Mesenteric fat pad (tissue), 1 donor: ENCODE measurements at regions not wholly inside any gene's neighbourhood (a gene's known extent, or its start where the extent isn't known, plus 50 kb on each side); places are given as distances from the start of the nearest gene placed in this dataset.
"Not testable (repeated sequence)": the region's sequence is repeated elsewhere in the genome, so short reads cannot be mapped to it uniquely, and the experiment has no call there.

Experiments used
- DNase-seq: peaks from one replicate; pipeline ENCODE4 v3.0.0-alpha.2; 2020; ENCODE audit warnings: low spot score
- donor health status: DM: yes; HTN: yes; CAD: no.

DNA sequence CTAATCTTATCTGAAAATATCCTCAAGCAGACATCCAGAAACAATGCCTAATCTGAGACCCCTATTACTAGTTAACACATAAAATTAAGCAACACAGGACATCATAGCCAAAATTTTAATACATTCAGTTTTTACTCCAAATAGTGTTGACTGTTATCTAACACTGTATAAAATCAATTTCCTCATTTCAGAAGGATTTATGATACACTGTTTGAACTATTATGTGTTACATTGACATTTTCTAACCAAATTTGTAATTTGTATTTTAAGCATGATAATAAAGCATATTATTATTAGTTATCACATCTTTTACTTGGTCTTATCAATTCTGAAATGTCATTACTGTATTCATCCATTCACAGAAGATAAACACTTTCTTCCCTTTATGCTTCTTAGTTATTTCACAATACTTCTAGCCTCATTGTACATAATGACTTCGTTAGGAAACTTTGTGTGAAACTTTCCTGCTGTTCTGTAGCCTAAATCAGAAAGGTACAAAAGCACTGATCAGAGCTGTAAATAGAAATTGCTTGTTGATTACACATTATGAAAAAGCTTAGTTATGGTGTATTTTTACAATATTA, 1248.9 kb downstream of the JRKL start:
- DNase-seq, result no peak

DNA sequence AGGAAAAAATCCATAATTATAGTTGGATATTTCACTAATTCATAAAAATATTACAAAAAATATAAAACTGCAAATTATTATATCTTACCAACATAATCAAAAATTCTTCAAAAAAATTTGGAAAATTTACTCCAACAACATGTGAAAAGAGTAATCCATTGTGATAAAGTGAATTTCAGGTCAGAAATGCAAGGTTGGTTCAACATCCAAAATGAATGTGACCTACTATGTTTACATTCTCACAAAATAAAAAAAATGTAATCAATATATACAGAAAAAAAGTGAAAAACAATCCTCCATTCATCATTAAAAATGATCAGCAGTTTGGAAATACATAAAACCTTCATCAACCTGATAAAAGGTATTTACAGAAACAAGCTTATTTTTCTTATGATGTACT, 1252.2 kb downstream of the JRKL start:
- no peak for DNase-seq

DNA sequence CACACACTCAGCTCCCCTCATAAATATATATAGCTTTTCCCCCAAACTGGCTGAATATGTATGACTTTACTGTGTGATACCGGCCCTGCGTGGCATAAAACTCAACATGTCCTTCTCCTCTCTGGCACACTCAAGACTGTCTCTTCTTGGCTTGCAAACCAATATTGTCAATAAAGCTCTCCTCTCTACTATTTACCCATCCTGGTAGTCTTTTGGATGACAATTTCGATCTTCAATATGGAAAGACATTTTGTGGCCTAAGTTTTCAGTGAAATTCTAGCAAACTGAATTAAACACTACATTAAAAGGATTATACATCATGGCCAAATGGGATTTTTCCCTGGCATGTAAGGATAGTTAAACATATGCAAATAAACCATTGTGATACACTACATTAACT, 1255.9 kb downstream of the JRKL start:
- no peak for DNase-seq

DNA sequence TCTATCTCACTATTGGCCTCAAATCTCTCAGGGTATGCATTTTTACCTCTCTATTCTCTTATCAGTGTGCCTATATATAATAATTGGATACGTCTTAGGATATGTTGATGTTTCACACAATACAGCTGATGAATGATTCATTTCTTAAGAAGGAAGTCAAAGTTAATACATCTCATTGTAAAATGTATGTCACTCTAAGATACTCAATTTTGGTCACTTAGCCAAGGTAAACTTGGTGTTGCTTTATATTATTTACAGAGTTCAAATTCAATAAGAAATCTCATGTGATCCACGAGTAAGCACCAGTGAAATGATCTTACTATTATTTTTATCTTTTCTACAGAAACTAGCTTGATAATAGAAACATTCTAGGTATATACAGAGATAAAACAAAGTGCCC, 1266.5 kb downstream of the JRKL start:
- DNase-seq, result no peak

DNA sequence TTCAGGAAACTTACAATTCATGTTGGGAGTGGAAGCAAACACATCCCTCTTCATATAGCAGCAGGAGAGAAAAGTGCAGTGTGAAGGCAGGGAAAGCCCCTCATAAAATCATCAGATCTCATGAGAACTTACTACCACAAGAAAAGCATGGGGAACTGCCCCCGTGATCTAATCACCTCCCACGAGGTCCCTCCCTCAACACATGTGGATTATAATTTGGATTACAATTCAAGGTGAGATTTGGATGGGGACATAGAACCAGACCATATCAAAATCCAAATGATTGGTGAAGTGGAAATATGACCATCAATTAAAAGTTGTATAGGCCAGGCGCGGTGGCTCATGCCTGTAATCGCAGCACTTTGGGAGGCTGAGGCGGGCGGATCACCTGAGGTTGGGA, 1268.0 kb downstream of the JRKL start:
- no peak for DNase-seq

DNA sequence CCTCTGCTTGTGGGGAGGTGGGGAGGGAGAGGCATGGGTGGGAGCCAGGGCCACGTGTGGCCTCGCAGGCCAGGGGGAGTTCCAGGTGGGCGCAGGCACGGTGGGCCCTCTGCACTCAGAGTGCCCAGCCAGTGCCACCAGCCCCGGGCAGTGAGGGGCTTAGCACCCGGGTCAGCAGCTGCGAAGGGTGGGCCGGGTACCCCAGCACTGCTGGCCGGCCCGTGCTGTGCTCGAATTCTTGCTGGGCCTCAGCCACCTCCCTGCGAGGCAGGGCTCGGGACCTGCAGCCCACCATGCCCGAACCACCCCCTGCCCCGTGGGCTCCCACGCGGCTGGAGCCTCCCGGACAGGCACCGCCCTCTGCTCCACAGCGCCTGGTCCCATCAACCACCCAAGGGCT, 1277.2 kb downstream of the JRKL start:
- no peak for DNase-seq

DNA sequence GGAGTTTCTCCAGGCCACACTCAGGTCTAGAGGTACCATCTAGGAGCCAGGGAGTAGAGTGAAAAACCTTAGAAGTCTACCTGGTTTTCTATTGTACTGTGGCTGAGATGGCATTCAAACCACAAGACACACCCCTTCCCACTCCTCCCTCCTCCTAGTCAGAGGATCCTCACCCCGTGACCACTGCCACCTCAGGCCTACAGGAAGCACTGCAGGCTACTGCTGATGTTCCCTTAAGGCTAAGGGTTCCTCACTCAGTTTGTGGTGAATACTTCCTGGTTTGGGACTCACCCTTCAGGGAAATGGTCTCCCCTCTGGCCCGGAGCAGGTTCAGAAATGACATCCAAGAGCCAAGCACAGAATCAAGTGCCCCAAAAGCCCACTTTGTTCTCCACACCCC, 1293.9 kb downstream of the JRKL start:
- no peak for DNase-seq

DNA sequence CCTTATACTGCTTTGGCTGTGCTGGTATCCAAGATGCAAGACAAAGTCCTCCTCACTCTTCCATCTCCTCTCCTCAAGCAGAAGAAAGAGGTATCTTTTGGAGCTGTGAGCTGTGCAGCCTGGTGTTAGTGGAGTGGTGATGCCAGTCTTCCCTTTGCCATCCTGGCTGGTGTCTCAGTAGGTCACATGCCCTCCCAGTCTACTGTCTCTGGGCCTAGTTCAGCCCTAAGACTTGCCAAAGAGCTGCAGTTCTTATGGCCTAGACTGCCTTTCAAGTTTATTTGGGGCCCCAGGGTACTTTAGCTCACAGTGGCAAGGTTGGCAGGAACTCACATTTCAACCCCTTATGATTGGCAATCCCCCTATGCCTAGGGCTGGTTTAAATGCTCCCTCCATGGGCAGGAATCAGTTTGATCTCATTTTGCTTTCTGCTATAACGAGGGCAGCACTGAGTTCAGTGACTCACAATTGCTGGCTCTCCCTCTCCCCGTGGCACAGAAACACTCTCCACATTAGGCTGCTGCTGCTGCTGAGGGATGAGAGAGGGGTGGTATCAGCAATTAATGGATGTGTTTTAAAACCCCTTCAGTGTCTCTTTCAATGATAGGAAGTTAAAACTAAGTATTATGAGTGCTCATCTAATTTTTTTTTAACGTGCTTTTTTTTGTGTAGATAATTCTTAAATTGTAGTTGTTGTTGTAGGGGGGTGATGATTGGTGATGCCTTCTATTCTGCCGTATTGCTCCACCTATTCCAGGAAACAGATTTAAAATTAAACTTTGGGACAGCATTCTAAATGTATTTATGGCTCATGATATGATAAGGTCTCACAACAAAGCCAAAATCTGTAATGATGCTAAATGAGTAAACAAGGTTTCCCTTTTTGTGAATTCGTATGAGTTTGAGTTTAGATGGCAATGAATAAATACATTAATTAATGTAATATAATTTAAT, 1295.0 kb downstream of the JRKL start:
- no peak for DNase-seq

DNA sequence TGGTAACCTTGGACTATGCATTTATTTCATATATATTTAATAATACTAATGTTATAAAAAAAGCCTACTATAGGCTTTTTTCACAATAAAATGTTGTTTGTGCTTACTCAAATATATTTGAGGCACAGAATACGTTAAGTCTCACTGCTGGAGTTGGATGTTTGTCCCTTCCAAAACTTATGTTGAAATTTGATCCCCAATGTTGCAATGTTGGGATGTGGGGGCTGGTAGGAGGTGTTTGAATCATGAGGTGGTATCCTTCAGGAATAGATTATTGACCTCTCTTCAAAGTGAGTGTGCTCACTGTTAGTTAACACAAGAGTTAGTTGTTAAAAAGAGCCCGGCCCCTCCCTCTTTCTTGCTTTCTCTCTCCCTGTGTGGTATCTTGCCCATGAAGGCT, 1295.9 kb downstream of the JRKL start:
- DNase-seq, result no peak

DNA sequence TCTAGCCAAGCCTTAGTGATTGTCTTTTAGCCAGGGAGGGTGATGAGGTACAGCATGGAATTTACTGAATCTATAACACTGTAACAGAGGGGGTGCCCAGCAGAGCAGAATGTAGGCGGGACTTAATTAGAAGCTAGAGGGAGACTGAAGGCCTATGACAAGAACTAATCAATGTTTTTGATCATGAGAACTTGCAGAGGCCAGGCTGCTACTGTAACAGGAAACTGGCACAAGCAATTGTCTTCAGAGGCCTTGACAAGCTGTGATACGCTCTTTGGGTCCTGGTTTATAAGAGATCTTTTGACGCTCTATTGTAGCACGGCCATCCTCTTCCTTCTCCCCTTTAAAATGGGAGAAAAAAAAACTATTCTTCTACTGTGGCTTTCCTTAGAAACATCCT, 1297.3 kb downstream of the JRKL start:
- DNase-seq, result no peak

DNA sequence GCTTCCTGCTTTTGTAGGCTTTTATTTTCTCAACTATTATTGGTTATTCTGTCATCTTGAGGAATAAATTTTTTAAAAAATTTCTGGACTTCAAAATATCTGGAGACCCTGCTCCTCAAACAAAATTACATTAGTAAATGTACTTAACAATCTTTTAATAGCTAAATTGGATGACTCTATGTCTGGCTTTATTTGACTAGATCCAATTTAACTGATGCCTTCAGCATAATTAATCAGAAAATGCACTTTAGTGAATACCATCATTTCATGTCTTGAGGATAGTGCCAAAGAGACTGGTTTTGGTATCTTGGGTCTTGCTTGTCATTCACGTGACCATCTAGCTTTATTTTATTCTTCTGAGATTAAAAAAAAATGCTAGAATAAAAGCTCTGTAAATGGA, 1301.2 kb downstream of the JRKL start:
- no peak for DNase-seq

DNA sequence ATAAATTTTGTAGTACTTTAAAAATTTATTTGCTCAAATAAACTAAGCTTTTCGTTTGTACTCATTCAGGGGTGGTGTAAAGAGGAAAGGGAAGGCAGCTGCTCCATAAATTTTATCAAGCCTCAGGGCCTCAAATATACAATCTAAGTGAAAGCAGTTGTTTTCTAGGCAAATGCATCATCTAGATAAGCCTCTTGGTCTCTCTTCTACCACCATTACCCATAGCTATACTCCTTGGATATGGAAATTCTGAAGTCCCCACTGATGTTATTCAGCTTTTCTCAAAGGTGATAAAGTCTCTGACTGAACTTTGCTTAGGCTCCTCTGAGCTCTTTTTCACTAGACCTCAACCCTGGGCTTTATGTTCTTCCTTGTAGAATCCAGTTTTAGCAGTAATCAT, 1313.1 kb downstream of the JRKL start:
- no peak for DNase-seq

DNA sequence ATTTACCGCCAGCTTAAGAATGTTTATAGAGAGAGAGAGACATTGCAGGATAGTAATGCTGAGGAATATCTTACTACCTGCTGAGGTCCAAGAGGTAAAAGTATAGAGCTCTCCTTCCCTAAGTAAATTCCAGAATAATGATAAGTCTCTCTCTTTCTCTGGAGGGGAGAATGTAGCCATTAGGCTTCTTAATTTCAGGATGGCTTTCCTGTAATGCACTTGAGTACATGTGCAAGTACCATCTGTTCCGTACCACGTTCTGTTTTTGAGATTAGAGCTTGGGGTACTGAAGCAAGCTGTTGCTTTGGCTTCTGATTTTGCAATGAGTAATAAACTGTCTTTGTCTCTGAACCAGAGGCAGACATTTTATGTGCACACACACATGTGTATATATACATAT, 1314.0 kb downstream of the JRKL start:
- DNase-seq, result no peak

DNA sequence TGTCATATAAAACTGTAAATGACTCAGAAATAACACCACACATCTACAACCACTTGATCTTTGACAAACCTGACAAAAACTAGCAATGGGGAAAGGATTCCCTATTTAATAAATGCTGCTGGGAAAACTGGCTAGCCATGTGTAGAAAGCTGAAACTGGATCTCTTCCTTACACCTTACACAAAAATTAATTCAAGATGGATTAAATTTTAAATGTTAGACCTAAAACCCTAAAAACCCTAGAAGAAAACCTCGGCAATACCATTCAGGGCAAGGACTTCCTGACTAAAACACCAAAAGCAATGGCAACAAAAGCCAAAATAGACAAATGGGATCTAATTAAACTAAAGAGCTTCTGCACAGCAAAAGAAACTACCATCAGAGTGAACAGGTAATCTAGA, 1315.3 kb upstream of the CNTN5 start:
- not testable (repeated sequence) for DNase-seq

DNA sequence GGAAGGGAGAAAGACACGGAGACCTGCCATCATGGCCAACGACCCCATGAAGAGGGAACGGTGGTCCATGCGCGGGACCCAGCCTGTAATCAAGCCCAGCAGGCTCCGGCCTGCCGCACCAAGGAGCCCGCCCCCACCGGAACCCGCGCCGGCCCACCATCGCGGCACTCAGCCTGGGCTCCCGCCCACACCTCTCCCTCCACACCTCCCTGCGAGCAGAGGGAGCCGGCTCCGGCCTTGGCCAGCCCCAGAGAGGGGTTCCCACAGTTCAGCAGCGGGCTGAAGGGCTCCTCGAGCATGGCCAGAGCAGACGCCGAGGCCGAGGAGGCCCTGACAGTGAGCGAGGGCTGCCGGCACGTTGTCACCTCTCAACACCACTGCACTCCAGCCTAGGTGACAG, 1302.8 kb upstream of the CNTN5 start:
- DNase-seq, result no peak

DNA sequence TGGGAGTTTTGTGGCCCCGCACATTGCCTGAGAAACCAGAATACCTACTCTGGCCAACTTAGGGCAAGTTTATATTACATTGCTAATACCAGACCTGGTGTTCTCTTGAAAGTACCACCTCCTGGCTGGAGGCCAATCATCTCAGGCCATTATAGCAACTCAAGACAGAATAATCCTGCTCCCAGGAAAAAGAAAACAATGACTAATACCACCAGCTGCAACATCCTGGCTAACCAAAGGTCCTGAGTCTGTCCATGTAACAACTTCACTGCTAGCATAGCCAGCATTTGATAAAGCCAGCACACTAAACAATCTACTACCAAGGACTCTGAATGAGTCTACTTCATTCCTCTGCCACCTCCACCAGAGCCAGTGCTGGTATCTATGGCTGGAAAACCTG, 1298.7 kb upstream of the CNTN5 start:
- no peak for DNase-seq

DNA sequence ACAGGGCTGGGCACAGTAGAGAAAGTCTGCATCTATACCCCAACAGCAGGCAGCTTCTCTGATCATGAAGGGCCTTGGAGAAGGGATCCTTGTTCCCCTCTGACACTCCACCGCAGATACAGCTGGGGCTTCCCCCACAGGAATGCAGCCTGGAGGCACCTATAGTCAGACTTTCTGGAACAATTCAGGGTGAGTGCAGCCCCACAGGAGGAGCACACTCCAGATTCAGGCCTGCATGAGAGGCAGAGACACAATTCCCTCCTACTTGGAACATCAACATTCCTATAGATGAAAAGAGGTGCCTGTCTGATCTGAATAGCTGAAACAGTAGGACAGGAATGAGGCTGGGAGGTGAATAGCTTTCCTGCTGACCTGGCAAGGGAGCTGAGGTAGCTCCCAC, 1298.0 kb upstream of the CNTN5 start:
- no peak for DNase-seq

DNA sequence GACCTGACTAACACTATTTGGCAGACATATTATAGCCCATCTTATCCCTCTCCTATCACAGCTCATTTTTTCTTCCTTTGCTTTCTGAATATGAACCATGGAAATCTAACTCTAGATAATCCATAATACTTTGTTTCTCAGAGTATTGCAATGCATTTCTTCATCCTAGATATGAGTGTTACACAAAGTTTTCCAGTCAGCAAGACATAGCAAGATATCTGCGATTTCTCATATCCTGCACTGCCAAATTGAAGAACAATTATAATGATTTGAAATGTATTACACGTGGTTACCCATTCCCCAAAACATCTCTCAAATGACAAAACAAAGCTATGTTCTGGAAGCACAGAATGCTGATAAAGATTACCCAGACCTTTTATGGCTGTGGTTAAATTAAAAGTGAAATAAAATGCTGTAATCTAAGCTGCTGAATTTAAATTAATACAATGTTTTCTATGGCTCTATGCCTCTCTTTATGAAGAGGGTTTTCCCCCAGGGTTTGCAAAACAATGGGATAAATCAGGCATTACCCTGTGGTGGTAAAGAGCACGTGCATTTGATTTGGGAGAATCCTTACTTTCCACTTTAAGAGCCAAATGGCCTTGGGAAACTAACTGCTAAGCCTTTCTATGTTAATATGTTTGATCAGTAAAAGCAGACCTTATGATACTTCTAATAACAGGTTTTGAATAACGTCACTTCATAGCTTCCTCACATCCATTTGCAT, 1291.0 kb upstream of the CNTN5 start:
- no peak for DNase-seq

DNA sequence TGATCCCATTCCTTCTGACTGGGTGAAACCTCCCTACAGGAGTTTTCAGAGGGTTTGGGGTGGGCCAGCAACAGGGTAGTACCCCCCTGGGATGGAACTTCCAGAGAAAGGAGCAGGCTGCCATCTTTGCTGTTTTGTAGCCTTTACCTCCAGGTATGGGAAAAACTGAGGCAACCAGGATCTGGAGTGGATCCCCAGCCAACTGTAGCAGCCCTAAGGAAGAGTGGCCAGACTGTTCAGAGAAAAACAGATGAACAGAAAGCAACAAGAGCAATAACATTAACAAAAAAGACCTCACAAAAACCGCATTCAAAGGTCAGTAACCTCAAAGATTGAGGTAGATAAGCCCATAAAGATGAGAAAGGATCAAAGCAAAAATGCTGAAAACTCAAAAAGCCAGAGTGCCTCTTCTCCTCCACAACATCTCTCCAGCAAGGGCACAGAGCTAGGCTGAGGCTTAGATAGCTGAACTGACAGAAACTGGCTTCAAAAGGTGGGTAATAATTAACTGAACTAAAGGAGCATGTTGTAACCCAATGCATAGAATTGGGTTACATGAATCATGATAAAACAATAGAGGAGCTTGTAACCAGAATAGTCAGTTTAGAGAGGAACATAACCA, 1288.6 kb upstream of the CNTN5 start:
- no peak for DNase-seq

DNA sequence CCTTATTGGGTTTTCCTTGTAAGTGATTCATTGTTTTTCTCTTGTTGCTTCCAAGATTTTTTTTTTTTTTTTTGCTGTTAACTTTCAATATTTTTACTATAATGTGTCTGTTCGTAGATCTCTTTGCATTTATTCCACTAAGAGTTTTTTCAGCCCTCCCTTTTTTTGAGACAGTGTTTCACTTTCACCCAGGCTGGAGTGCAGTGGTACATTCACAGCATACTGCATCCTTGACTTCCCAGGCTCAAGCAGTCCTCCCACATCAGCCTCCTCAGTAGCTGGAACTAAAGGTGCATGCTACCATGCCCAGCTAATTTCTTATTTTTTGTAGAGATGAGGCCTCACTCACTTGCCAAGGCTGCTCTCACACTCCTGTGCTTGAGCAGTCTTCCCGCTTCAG, 1282.0 kb upstream of the CNTN5 start:
- DNase-seq, result no peak

DNA sequence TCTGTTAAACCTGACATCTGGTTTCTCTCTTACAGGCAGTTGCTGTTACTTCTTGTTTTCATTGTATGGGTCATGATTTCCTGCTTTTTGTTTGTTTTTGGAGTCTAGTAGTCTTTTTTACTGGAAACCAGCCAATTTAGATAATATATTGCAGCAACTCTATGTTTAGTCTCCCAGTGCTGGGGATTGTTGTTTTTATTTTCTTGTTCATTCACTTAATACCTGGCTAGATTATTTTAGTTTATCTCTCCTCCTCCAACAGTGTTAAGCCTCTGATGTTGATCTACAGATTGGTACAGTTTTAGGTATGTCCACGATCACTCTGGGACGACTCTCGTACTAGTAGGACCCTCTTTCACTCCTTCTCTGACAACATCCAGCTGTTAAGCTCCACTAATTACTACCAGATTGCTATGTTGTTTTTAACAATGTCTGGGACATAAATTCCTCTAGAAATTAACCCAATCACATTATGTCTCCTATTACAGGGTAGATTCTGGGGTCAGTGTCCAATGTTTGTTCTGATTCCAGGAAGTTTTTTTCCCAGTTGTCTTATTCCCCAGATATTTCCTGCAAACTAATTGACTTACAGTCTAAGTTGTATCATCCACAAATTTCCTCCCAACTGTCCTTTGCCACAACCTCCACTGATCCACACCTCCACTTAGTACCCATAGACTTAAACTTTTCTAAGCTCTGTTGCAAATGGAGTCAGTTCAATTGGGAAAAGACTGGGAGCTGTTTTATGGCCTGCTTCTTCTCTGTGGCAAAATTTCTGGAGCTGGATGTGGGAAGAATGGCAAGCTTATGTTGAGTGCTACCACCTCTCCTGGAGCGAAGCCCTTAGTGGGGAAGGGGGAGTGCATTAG, 1280.6 kb upstream of the CNTN5 start:
- DNase-seq, result no peak
